Subcutaneous abdominal adipose tissue (tissue), 5 donors: ENCODE measurements at regions not wholly inside any gene's neighbourhood (a gene's known extent, or its start where the extent isn't known, plus 50 kb on each side); places are given as distances from the start of the nearest gene placed in this dataset.
"Not testable (repeated sequence)": the region's sequence is repeated elsewhere in the genome, so short reads cannot be mapped to it uniquely, and the experiment has no call there.

Experiments used
- H3K27ac ChIP-seq: one replicate; pipeline ENCODE4 v1.7.0; 2013; ENCODE audit warnings: low read depth, mild to moderate bottlenecking, inconsistent platforms, low read length, moderate library complexity
- H3K27me3 ChIP-seq, 5 donors: one replicate each; pipeline ENCODE4 v1.7.0; 2013; ENCODE audit warnings: low read length in 5 of 5, inconsistent platforms in 1 of 5; ENCODE audit not compliant: control insufficient read depth in 5 of 5, insufficient read depth in 4 of 5
- H3K36me3 ChIP-seq, 5 donors: one replicate each; pipeline ENCODE4 v1.7.0; 2013; ENCODE audit warnings: low read length in 5 of 5; ENCODE audit not compliant: control insufficient read depth in 5 of 5, insufficient read depth in 5 of 5
- H3K4me1 ChIP-seq, 5 donors: one replicate each; pipeline ENCODE4 v1.7.0; 2013; ENCODE audit warnings: low read length in 5 of 5, mild to moderate bottlenecking in 3 of 5, moderate library complexity in 1 of 5; ENCODE audit not compliant: control insufficient read depth in 5 of 5, insufficient read depth in 5 of 5
- H3K4me3 ChIP-seq, 5 donors: one replicate each; pipeline ENCODE4 v1.7.0; 2013; ENCODE audit warnings: low read length in 5 of 5, low read depth in 1 of 5
- H3K9ac ChIP-seq, 5 donors: one replicate each; pipeline ENCODE4 v1.7.0; 2013; ENCODE audit warnings: low read length in 5 of 5, mild to moderate bottlenecking in 4 of 5, moderate library complexity in 3 of 5
- H3K9me3 ChIP-seq, 5 donors: one replicate each; pipeline ENCODE4 v1.7.0; 2013; ENCODE audit warnings: low read length in 5 of 5; ENCODE audit not compliant: control insufficient read depth in 5 of 5
- donor health status: healthy.
- donor health status: healthy.
- donor health status: healthy.
- donor health status: healthy.
- donor health status: healthy.

- Histone ChIP-seq H3K9me3 (no peaks in the 10 kb centered on the region), H3K27me3 (no peaks in the 10 kb centered on the region), H3K27ac (no peak overlapping the region), H3K9ac (no peak overlapping the region), H3K4me3 (no peak overlapping the region), H3K4me1 (peaks cover 0 to 5% (median 0%) of the 10 kb centered on the region in 5 donors), H3K36me3 (no peaks in the 10 kb centered on the region)
These were observed 260.7 kb downstream of the PLOD2 start for GRCh38 chr3:145900056-145900829.

- Histone ChIP-seq H3K4me3 (no peak overlapping the region), H3K9ac (no peak overlapping the region), H3K4me1 (peaks cover 0 to 5% (median 0%) of the 10 kb centered on the region in 5 donors), H3K27me3 (no peaks in the 10 kb centered on the region), H3K36me3 (no peaks in the 10 kb centered on the region), H3K9me3 (no peaks in the 10 kb centered on the region), H3K27ac (no peak overlapping the region)
These were observed 258.8 kb downstream of the PLOD2 start for GRCh38 chr3:145902166-145902565.

- no peak overlapping the region for H3K27ac ChIP-seq
- H3K9ac ChIP-seq = no peak overlapping the region
- no peaks in the 10 kb centered on the region for H3K27me3 ChIP-seq
- peaks cover 0 to 2% (median 0%) of the 10 kb centered on the region in 5 donors for H3K4me1 ChIP-seq
- H3K9me3 ChIP-seq = no peaks in the 10 kb centered on the region
- no peak overlapping the region for H3K4me3 ChIP-seq
- H3K36me3 ChIP-seq = no peaks in the 10 kb centered on the region
These were observed 257.4 kb downstream of the PLOD2 start for GRCh38 chr3:145903472-145904013.

- no peaks in the 10 kb centered on the region for H3K9me3 ChIP-seq
- no peaks in the 10 kb centered on the region for H3K27me3 ChIP-seq
- no peak overlapping the region for H3K27ac ChIP-seq
- H3K4me1 ChIP-seq = no peaks in the 10 kb centered on the region
- no peak overlapping the region for H3K4me3 ChIP-seq
- no peaks in the 10 kb centered on the region for H3K36me3 ChIP-seq
- H3K9ac ChIP-seq = no peak overlapping the region
These were observed 256.8 kb downstream of the PLOD2 start for GRCh38 chr3:145904138-145904537.

- H3K36me3 ChIP-seq = no peaks in the 10 kb centered on the region
- no peak overlapping the region for H3K4me3 ChIP-seq
- H3K4me1 ChIP-seq = no peaks in the 10 kb centered on the region
- H3K9ac ChIP-seq = no peak overlapping the region
- no peaks in the 10 kb centered on the region for H3K27me3 ChIP-seq
- H3K9me3 ChIP-seq = no peaks in the 10 kb centered on the region
- no peak overlapping the region for H3K27ac ChIP-seq
These were observed 254.7 kb downstream of the PLOD2 start for GRCh38 chr3:145906301-145906700.

GRCh38 chr3:145906755-145907154, 254.2 kb downstream of the PLOD2 start:
- no peak overlapping the region for H3K9ac ChIP-seq
- H3K4me1 ChIP-seq = no peaks in the 10 kb centered on the region
- no peaks in the 10 kb centered on the region for H3K27me3 ChIP-seq
- H3K36me3 ChIP-seq = no peaks in the 10 kb centered on the region
- no peaks in the 10 kb centered on the region for H3K9me3 ChIP-seq
- H3K4me3 ChIP-seq = no peak overlapping the region
- H3K27ac ChIP-seq = no peak overlapping the region

- Histone ChIP-seq H3K36me3 (no peaks in the 10 kb centered on the region), H3K9me3 (no peaks in the 10 kb centered on the region), H3K9ac (no peak overlapping the region), H3K4me3 (no peak overlapping the region), H3K27me3 (no peaks in the 10 kb centered on the region), H3K27ac (no peak overlapping the region), H3K4me1 (no peaks in the 10 kb centered on the region)
These were observed 250.0 kb downstream of the PLOD2 start for GRCh38 chr3:145911016-145911415.

- no peaks in the 10 kb centered on the region for H3K9me3 ChIP-seq
- H3K9ac ChIP-seq = no peak overlapping the region
- no peaks in the 10 kb centered on the region for H3K4me1 ChIP-seq
- H3K27ac ChIP-seq = no peak overlapping the region
- H3K27me3 ChIP-seq = no peaks in the 10 kb centered on the region
- no peaks in the 10 kb centered on the region for H3K36me3 ChIP-seq
- H3K4me3 ChIP-seq = no peak overlapping the region
These were observed 245.2 kb downstream of the PLOD2 start for GRCh38 chr3:145915787-145916186.

GRCh38 chr3:145927736-145928135, 233.2 kb downstream of the PLOD2 start:
- H3K4me1 ChIP-seq, H3K9me3 ChIP-seq, H3K9ac ChIP-seq, H3K27me3 ChIP-seq, H3K36me3 ChIP-seq, H3K27ac ChIP-seq, H3K4me3 ChIP-seq: not testable (repeated sequence)

- H3K36me3 ChIP-seq = no peaks in the 10 kb centered on the region
- H3K4me1 ChIP-seq = no peaks in the 10 kb centered on the region
- no peaks in the 10 kb centered on the region for H3K9me3 ChIP-seq
- no peak overlapping the region for H3K4me3 ChIP-seq
- no peak overlapping the region for H3K27ac ChIP-seq
- H3K9ac ChIP-seq = no peak overlapping the region
- H3K27me3 ChIP-seq = no peaks in the 10 kb centered on the region
These were observed 224.0 kb downstream of the PLOD2 start for GRCh38 chr3:145936971-145937370.
